ENCODE measurements at regions not wholly inside any gene's neighbourhood (a gene's known extent, or its start where the extent isn't known, plus 50 kb on each side); places are given as distances from the start of the nearest gene placed in this dataset.

DNA sequence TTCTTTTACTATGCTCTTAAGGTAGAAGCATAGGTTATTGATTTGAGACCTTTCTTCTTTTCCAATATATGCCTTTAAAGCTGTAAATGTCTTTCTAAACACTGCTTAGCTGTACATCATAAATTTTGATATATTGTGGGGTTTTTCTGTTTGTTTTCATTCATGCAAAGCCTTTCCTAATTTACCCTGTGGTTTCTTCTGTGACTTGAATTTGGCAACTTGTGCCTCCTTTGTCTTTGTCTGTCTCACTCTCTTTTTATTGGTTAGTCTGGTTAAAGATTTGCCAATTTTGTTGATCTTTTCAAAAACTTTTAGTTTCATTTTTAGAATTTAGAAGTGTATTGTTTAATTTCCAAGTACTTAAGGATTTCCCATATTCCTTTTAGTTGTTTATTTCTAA, 343.1 kb downstream of the OXSM start:
- no peak for TF ChIP-seq POLR2A (IDR thresholded peaks at IDR 0.05; ENCODE audit: low read depth, low read length)
- TF ChIP-seq, protein P1, sequence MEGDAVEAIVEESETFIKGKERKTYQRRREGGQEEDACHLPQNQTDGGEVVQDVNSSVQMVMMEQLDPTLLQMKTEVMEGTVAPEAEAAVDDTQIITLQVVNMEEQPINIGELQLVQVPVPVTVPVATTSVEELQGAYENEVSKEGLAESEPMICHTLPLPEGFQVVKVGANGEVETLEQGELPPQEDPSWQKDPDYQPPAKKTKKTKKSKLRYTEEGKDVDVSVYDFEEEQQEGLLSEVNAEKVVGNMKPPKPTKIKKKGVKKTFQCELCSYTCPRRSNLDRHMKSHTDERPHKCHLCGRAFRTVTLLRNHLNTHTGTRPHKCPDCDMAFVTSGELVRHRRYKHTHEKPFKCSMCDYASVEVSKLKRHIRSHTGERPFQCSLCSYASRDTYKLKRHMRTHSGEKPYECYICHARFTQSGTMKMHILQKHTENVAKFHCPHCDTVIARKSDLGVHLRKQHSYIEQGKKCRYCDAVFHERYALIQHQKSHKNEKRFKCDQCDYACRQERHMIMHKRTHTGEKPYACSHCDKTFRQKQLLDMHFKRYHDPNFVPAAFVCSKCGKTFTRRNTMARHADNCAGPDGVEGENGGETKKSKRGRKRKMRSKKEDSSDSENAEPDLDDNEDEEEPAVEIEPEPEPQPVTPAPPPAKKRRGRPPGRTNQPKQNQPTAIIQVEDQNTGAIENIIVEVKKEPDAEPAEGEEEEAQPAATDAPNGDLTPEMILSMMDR (IDR thresholded peaks at IDR 0.05; ENCODE audit: extremely low read depth in 1 of 2, insufficient read depth in 1 of 2, low read depth in 1 of 2, low read length in 2 of 2): no peak
- TF ChIP-seq POLR2AphosphoS5 (IDR thresholded peaks at IDR 0.05; ENCODE audit: insufficient read depth, low read depth, low read length): no peak
- no peak for TF ChIP-seq FOS (IDR thresholded peaks at IDR 0.05; ENCODE audit: borderline replicate concordance, insufficient read depth, low read length)
- DNase-seq (ENCODE audit: low read depth, low spot score) (no peak), FAIRE-seq (no peak)
- intact Hi-C loops (cut with micrococcal nuclease) (no loop called here), dilution Hi-C loops (cut with MboI; ENCODE audit: extremely low pct_ligation_motif_present, low sequenced_read_pairs) (no loop called here)
- no peaks in the 10 kb centered on the region for H3K9me1 ChIP-seq (replicated peaks; ENCODE audit: control insufficient read depth, extremely low read depth, insufficient read depth, low read length)
- CTCF ChIA-PET: no interaction called here
- no peaks in the 10 kb centered on the region for H3K36me3 ChIP-seq (ENCODE audit: control insufficient read depth in 2 of 2, extremely low read depth in 1 of 2, insufficient read depth in 2 of 2, low read length in 2 of 2)
- H3K79me2 ChIP-seq (ENCODE audit: control insufficient read depth, insufficient read depth, low read length): no peaks in the 10 kb centered on the region
- no peaks in the 10 kb centered on the region for H3K4me1 ChIP-seq (ENCODE audit: control insufficient read depth, extremely low read depth, insufficient read depth, low read length)
- H3K27me3 ChIP-seq (ENCODE audit: control insufficient read depth in 2 of 2, insufficient read depth in 2 of 2, low read length in 2 of 2): no peaks in the 10 kb centered on the region
- no TSS peak for BruUV-seq (replicated peaks)
- no peak overlapping the region for H2AFZ ChIP-seq (ENCODE audit: low read depth, low read length)
- H3K4me3 ChIP-seq (replicated peaks in 1 of 3; ENCODE audit: insufficient read depth in 1 of 3, low read depth in 1 of 3, low read length in 3 of 3): no peak overlapping the region
- no peak overlapping the region for H3K9ac ChIP-seq (replicated peaks; ENCODE audit: extremely low read depth, insufficient read depth, low read length)
- H3K4me2 ChIP-seq (ENCODE audit: insufficient read depth, low read length): no peak overlapping the region
- POLR2A ChIA-PET: no interaction called here
- no peaks in the 10 kb centered on the region for H4K20me1 ChIP-seq (replicated peaks; ENCODE audit: control insufficient read depth, extremely low read depth, insufficient read depth, low read length)
- H3K27ac ChIP-seq (ENCODE audit: insufficient read depth, low read depth, low read length): no peak overlapping the region
- H3K9me3 ChIP-seq (replicated peaks; ENCODE audit: control insufficient read depth, insufficient read depth, low read length): peaks cover 2% of the 10 kb centered on the region

DNA sequence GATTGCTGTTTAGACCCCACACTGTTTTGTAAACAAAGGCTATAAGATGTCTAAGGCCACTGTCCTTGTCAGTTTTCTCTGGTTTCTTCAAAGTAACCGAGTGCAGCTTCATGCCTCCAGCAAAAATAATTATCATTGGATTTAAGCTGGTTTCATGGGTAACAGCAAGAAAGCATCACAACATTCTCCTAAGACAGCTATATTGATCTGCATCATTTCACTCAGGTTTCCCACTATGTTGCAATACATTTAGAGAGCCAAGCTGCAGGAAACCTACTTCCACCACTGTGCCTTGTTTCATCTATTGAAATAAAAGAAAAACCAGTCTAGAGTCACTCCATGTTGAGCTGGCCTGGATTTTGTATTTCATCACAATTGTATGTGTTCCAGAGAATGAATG, 351.4 kb downstream of the OXSM start:
- no peaks in the 10 kb centered on the region for H3K9me1 ChIP-seq (replicated peaks; ENCODE audit: control insufficient read depth, extremely low read depth, insufficient read depth, low read length)
- BruUV-seq (replicated peaks): no TSS peak
- no peaks in the 10 kb centered on the region for H4K20me1 ChIP-seq (replicated peaks; ENCODE audit: control insufficient read depth, extremely low read depth, insufficient read depth, low read length)
- dilution Hi-C loops (cut with MboI; ENCODE audit: extremely low pct_ligation_motif_present, low sequenced_read_pairs): no loop called here
- H3K9me3 ChIP-seq (replicated peaks; ENCODE audit: control insufficient read depth, insufficient read depth, low read length): peaks cover 1% of the 10 kb centered on the region
- intact Hi-C loops (cut with micrococcal nuclease): no loop called here
- no peak overlapping the region for H3K27ac ChIP-seq (ENCODE audit: insufficient read depth, low read depth, low read length)
- ChIA-PET CTCF (no interaction called here), POLR2A (no interaction called here)
- H2AFZ ChIP-seq (ENCODE audit: low read depth, low read length): no peak overlapping the region
- DNase-seq (ENCODE audit: low read depth, low spot score): no peak
- H3K9ac ChIP-seq (replicated peaks; ENCODE audit: extremely low read depth, insufficient read depth, low read length): no peak overlapping the region
- H3K4me2 ChIP-seq (ENCODE audit: insufficient read depth, low read length): no peak overlapping the region
- FAIRE-seq: no peak
- no peaks in the 10 kb centered on the region for H3K4me1 ChIP-seq (ENCODE audit: control insufficient read depth, extremely low read depth, insufficient read depth, low read length)
- no peak overlapping the region for H3K4me3 ChIP-seq (replicated peaks in 1 of 3; ENCODE audit: insufficient read depth in 1 of 3, low read depth in 1 of 3, low read length in 3 of 3)
- no peaks in the 10 kb centered on the region for H3K36me3 ChIP-seq (ENCODE audit: control insufficient read depth in 2 of 2, extremely low read depth in 1 of 2, insufficient read depth in 2 of 2, low read length in 2 of 2)
- no peaks in the 10 kb centered on the region for H3K79me2 ChIP-seq (ENCODE audit: control insufficient read depth, insufficient read depth, low read length)
- TF ChIP-seq POLR2A (IDR thresholded peaks at IDR 0.05; ENCODE audit: low read depth, low read length): no peak
- TF ChIP-seq MYC (IDR thresholded peaks at IDR 0.05; ENCODE audit: low read depth, low read length): no peak
- TF ChIP-seq GATA2 (IDR thresholded peaks at IDR 0.05; ENCODE audit: insufficient read depth, insufficient read length, low read depth, low read length): no peak
- TF ChIP-seq JUN (IDR thresholded peaks at IDR 0.05; ENCODE audit: borderline replicate concordance, insufficient read depth, insufficient read length, low read depth): no peak
- TF ChIP-seq, protein P1 (IDR thresholded peaks at IDR 0.05; ENCODE audit: extremely low read depth in 1 of 2, insufficient read depth in 1 of 2, low read depth in 1 of 2, low read length in 2 of 2): no peak
- TF ChIP-seq, protein P2, sequence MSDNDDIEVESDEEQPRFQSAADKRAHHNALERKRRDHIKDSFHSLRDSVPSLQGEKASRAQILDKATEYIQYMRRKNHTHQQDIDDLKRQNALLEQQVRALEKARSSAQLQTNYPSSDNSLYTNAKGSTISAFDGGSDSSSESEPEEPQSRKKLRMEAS (IDR thresholded peaks at IDR 0.05; ENCODE audit: insufficient read depth, insufficient read length): no peak
- no peaks in the 10 kb centered on the region for H3K27me3 ChIP-seq (ENCODE audit: control insufficient read depth in 2 of 2, insufficient read depth in 2 of 2, low read length in 2 of 2)

Measured in endothelial cell of umbilical vein (primary cell).